Spleen (tissue), 11 donors: ENCODE measurements at regions not wholly inside any gene's neighbourhood (a gene's known extent, or its start where the extent isn't known, plus 50 kb on each side); places are given as distances from the start of the nearest gene placed in this dataset.
"Not testable (repeated sequence)": the region's sequence is repeated elsewhere in the genome, so short reads cannot be mapped to it uniquely, and the experiment has no call there.

ENCODE experiments used
- DNase-seq: peaks from one replicate; pipeline ENCODE4 v3.0.0-alpha.2; 2020
- H3K27ac ChIP-seq, 8 donors: fragments of 200-600 bp; sonication (generic) in 7 of 8; 1 replicate in 4 of 8; 2 replicates in 4 of 8; pipeline versions ENCODE4 v1.5.0 to v1.8.0; 2016 to 2021; ENCODE audit warnings: inconsistent platforms in 4 of 8, mild to moderate bottlenecking in 4 of 8, moderate library complexity in 1 of 8
- H3K27me3 ChIP-seq, 7 donors: fragments of 200-600 bp; sonication (generic) in 6 of 7; replicated peaks in 1 of 7; 1 replicate in 4 of 7; 2 replicates in 3 of 7; pipeline versions ENCODE4 v1.5.0 to v1.8.0; 2016 to 2021; ENCODE audit warnings: inconsistent platforms in 3 of 7, mild to moderate bottlenecking in 1 of 7
- H3K36me3 ChIP-seq, 6 donors: fragments of 200-600 bp; sonication (generic) in 5 of 6; 1 replicate in 4 of 6; 2 replicates in 2 of 6; pipeline versions ENCODE4 v1.5.0 to v1.8.0; 2016 to 2021; ENCODE audit warnings: inconsistent platforms in 2 of 6
- H3K4me1 ChIP-seq, 6 donors: fragments of 200-600 bp; sonication (generic) in 5 of 6; 1 replicate in 3 of 6; 2 replicates in 3 of 6; pipeline versions ENCODE4 v1.5.0 to v1.8.0; 2016 to 2021; ENCODE audit warnings: inconsistent platforms in 3 of 6
- H3K4me3 ChIP-seq, 8 donors: fragments of 200-600 bp; sonication (generic) in 7 of 8; 1 replicate in 4 of 8; 2 replicates in 4 of 8; pipeline versions ENCODE4 v1.5.0 to v1.8.0; 2016 to 2021; ENCODE audit warnings: inconsistent platforms in 4 of 8, mild to moderate bottlenecking in 4 of 8, moderate library complexity in 2 of 8
- H3K9me3 ChIP-seq, 8 donors: fragments of 200-600 bp; sonication (generic) in 7 of 8; 1 replicate in 4 of 8; 2 replicates in 4 of 8; pipeline versions ENCODE4 v1.5.0 to v1.8.0; 2016 to 2021; ENCODE audit warnings: inconsistent platforms in 4 of 8
- POLR2AphosphoS5 ChIP-seq, 3 donors: sonication (generic); formaldehyde crosslinking; IDR thresholded peaks; one replicate each; pipeline ENCODE4 v1.5.1; 2017; ENCODE audit warnings: antibody characterized with exemption in 3 of 3
- WGBS, 5 donors: extraction: QIAGEN DNeasy Blood & Tissue Kit in 3 of 5; methylation state at CpG; one replicate each; pipeline versions ENCODE4 v1.1.5 to v1.1.7; 2013 to 2018; 5-methylcytosine and 5-hydroxymethylcytosine counted together
- intact Hi-C: fragments of 100-400 bp; cut with DNase I; formaldehyde crosslinking; loops from one replicate; pipeline ENCODE4 v1.15.0; 2023; ENCODE audit warnings: low total_unique reads
- donor health status: healthy with polysubstance abuse.
- donor health status: DM: no; HTN: no; CAD: no; lungs with moderate emphysema.
- donor health status: DM: no; HTN: no; CAD: no.
- donor health status: Bipolar disorder and iron deficiency.
- donor health status: healthy.
- donor health status: DM: no; HTN: no; CAD: no.
- donor health status: DM: yes; HTN: yes; CAD: no.

DNA sequence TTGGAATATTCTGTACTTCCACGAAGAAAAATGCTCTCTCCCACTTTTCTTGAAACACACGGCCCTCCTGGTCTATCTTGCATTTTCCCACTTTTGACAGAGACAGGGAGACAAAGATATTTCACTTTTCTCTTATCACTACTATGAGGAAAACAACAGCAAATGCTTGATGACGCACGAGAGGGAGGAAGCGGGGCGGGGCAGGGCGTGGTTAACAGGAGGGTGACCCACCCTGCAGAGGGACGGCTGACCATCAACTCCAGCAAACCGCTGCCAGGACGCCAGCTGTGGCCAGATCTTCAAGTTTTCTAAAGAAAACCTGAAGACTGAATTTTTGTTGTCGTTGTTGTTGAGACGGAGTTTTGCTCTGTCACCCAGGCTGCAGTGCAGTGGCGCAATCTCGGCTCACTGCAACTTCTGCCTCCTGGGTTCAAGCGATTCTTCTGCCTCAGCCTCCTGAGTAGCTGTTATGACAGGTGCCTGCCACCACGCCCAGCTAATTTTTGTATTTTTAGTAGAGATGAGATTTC lies 63.8 kb downstream of the NSUN5 start:
- peak; percentile 62 for DNase-seq
- peak overlapping the region in 2 of 8 donors; percentile 30 to 70 for H3K27ac ChIP-seq
- H3K9me3 ChIP-seq, intact Hi-C loops, H3K36me3 ChIP-seq, H3K4me3 ChIP-seq, H3K27me3 ChIP-seq, H3K4me1 ChIP-seq: not testable (repeated sequence)
- WGBS, 5 donors = 74 to 85% (median 84%) methylated on average over 10 to 15 of the region's 16 CpGs

- H3K27me3 ChIP-seq, H3K36me3 ChIP-seq, H3K9me3 ChIP-seq, intact Hi-C loops: not testable (repeated sequence)
- H3K4me1 ChIP-seq = peaks cover 0 to 12% (median 3%) of the 10 kb centered on the region in 6 donors
- peak overlapping the region in 5 of 8 donors; percentile 23 to 63 (median 36) for H3K4me3 ChIP-seq
- TF ChIP-seq POLR2AphosphoS5 (IDR thresholded peaks at IDR 0.05) = peak; percentile 9 to 72 (median 59)
- peak; percentile 97 for DNase-seq
- 0% methylated on average over 12 to 21 of the region's 72 CpGs; no CpG with 5 or more reads in 3 of the 5 donors for WGBS, 5 donors
- peak overlapping the region in 5 of 8 donors; percentile 48 to 78 (median 74) for H3K27ac ChIP-seq
Observed at GRCh38 chr7:73234994-73235717, 73.5 kb downstream of the NSUN5 start.

DNA sequence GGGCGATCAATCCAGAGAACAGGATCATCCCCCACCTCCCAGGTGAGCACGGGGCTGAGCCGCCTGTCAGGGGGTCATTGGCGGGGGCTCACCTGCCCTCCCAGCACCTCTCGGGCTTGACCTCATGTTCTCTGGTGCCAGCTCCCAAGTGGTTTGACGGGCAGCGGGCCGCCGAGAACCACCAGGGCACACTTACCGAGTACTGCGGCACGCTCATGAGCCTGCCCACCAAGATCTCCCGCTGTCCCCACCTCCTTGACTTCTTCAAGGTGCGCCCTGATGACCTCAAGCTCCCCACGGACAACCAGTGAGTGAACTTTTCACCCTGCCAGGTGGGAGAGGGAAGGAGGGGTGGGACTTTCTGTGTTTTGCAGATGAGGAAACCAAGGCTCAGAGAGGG lies 82.9 kb downstream of the NSUN5 start:
- H3K4me1 ChIP-seq, H3K27me3 ChIP-seq, intact Hi-C loops, DNase-seq, H3K9me3 ChIP-seq, H3K27ac ChIP-seq, H3K4me3 ChIP-seq: not testable (repeated sequence)
- WGBS, 5 donors = 75 to 93% (median 89%) methylated on average over 6 to 14 of the region's 15 CpGs
- H3K36me3 ChIP-seq = peaks cover 0 to 14% (median 0%) of the 10 kb centered on the region in 6 donors

GRCh38 chr7:73221724-73222123 lies 86.9 kb downstream of the NSUN5 start:
- H3K9me3 ChIP-seq, H3K4me3 ChIP-seq, H3K27me3 ChIP-seq, H3K36me3 ChIP-seq, H3K4me1 ChIP-seq, DNase-seq, H3K27ac ChIP-seq, intact Hi-C loops: not testable (repeated sequence)
- no CpG with 5 or more reads among the region's 6 CpGs for WGBS, 5 donors

GRCh38 chr7:73220766-73221370 lies 87.8 kb downstream of the NSUN5 start:
- H3K4me3 ChIP-seq, DNase-seq, H3K4me1 ChIP-seq, H3K36me3 ChIP-seq, intact Hi-C loops, H3K27ac ChIP-seq, H3K9me3 ChIP-seq, H3K27me3 ChIP-seq: not testable (repeated sequence)
- no CpG with 5 or more reads among the region's 6 CpGs for WGBS, 5 donors

DNA sequence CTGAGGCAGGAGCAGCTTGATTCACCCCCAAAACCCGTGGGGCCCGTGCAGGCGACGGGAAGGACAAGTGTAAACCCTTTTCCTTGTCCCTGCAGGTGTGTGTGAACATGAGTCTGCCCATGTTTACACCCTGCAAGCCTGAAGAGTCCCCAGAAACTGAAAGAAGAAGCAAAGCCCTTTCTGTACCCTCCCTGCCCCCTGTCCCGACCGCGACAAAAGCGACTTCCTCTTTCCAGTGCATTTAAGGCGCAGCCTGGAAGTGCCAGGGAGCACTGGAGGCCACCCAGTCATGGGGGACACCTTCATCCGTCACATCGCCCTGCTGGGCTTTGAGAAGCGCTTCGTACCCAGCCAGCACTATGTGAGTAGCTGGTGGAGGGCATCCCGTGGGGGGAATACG lies 88.3 kb downstream of the NSUN5 start:
- DNase-seq, H3K27me3 ChIP-seq, intact Hi-C loops, H3K27ac ChIP-seq, H3K9me3 ChIP-seq, H3K36me3 ChIP-seq, H3K4me1 ChIP-seq, H3K4me3 ChIP-seq: not testable (repeated sequence)
- WGBS, 5 donors = no CpG with 5 or more reads among the region's 15 CpGs

GRCh38 chr7:73218802-73219201 lies 89.8 kb downstream of the NSUN5 start:
- no CpG with 5 or more reads among the region's 2 CpGs for WGBS, 5 donors
- H3K9me3 ChIP-seq, H3K36me3 ChIP-seq, DNase-seq, H3K4me1 ChIP-seq, H3K27ac ChIP-seq, H3K4me3 ChIP-seq, H3K27me3 ChIP-seq, intact Hi-C loops: not testable (repeated sequence)

DNA sequence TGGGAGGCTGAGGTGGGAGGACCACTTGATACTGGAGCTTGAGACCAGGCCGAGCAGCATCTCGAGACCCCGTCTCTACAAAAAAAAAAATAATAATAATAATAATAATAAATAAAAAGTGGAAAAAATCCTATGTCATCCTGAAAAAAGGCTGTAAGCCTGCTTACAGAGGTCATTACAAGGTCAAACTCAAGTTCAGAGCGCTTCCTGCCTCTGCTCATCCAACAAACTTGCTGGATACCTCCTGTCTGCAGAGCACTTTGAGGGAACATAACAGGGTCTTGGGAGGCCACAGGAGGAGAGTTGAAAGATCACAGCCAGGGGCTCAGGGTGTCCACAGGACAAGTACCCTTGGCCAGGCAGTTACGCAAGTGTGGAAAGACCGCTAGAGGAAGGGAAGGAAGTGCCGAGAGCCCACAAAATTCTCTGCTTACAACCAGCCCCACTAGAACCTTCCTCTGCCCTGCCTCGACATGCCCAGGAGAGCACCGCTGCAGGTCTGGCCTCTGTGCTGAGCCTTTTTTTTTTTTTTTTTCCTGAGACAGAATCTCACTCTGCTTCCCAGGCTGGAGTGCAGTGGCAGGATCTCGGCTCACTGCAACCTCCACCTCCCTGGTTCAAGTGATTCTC lies 92.5 kb downstream of the NSUN5 start:
- H3K36me3 ChIP-seq, intact Hi-C loops, H3K9me3 ChIP-seq, DNase-seq, H3K27me3 ChIP-seq, H3K4me3 ChIP-seq: not testable (repeated sequence)
- Histone ChIP-seq H3K4me1 (peaks cover 0 to 16% (median 8%) of the 10 kb centered on the region in 6 donors), H3K27ac (peak overlapping the region in 2 of 8 donors; percentile 60 to 76)
- 39 to 83% (median 58%) methylated on average over 1 to 7 of the region's 10 CpGs for WGBS, 5 donors

- intact Hi-C loops, DNase-seq, H3K27me3 ChIP-seq, H3K9me3 ChIP-seq, H3K4me3 ChIP-seq, H3K36me3 ChIP-seq: not testable (repeated sequence)
- WGBS, 5 donors = no CpG with 5 or more reads among the region's 7 CpGs
- H3K27ac ChIP-seq = peak overlapping the region in 1 of 8 donors; percentile 84
- H3K4me1 ChIP-seq = peaks cover 0 to 16% (median 8%) of the 10 kb centered on the region in 6 donors
Observed at GRCh38 chr7:73215232-73215631, 93.4 kb downstream of the NSUN5 start.

DNA sequence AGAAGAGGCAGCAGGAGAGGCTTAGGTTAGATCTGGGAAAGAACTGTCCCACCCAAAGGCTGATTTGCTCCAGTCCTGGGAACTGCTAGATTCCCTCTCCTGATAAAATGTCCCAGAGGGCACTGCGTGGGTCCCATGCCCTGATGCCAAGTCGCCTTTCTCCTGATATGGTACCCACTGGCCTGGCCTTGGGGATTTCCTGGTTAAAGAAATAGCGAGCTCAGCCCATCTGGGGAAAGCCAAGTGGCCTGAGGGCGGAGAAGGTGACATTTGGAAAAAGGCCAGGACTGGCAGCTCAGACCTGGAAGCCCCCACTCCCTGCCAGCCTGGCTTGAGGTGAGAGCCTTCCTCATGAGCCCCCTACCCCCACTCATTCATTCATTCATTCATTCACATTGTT lies 94.2 kb downstream of the NSUN5 start:
- H3K4me3 ChIP-seq, H3K27me3 ChIP-seq, H3K36me3 ChIP-seq, H3K9me3 ChIP-seq, intact Hi-C loops: not testable (repeated sequence)
- peak; percentile 81 for DNase-seq
- Histone ChIP-seq H3K27ac (peak overlapping the region in 7 of 8 donors; percentile 59 to 84 (median 76)), H3K4me1 (peaks cover 0 to 16% (median 8%) of the 10 kb centered on the region in 6 donors)
- 59 to 64% (median 62%) methylated on average over 2 to 4 of the region's 4 CpGs for WGBS, 5 donors
